K562 (cell line): ENCODE measurements at regions not wholly inside any gene's neighbourhood (a gene's known extent, or its start where the extent isn't known, plus 50 kb on each side); places are given as distances from the start of the nearest gene placed in this dataset.

Experiments
- ATAC-seq: fragments of 200-7000 bp; cut with Tn5 transposase; 3 replicates; pipeline ENCODE4 v1.9.1; 2020; ENCODE audit warnings: moderate library complexity
- BruUV-seq: library from RNA; stranded (reverse); fragments of 400-500 nt; replicated peaks from 2 replicates; lab custom pipeline; 2021; lab: Mats Ljungman, UMichigan
- CTCF ChIA-PET: fragments of 300-600 bp; formaldehyde crosslinking; extraction: SDS; loops from one replicate; lab custom pipeline; 2021; ENCODE audit warnings: low intra/inter-chr PET ratio; lab: Yijun Ruan, JAX
- POLR2A ChIA-PET: fragments of 300-600, 350-650 bp; sonication (Branson Sonifier 250); formaldehyde crosslinking; extraction: SDS; loops from one replicate; lab custom pipeline; 2021; ENCODE audit warnings: antibody characterized with exemption, inconsistent platforms; lab: Yijun Ruan, JAX
- DNase-seq, 4 experiments: peaks; one replicate each; pipeline versions ENCODE4 v3.0.0 to v3.0.0-alpha.2; 2011 to 2018; ENCODE audit warnings: low spot score in 3 of 4, mixed read lengths in 3 of 4; ENCODE audit errors: extremely low read depth in 1 of 4
- FAIRE-seq: peaks from 2 replicates; lab custom pipeline; 2011; peaks lifted over from hg19 to GRCh38; lab: Jason Lieb, UNC
- H2AFZ ChIP-seq: 2 replicates; pipeline ENCODE4 v1.6.0; 2011; ENCODE audit warnings: low read depth, low read length, control low read depth, inconsistent platforms
- H3K27ac ChIP-seq: fragments of 200-600 bp; 3 replicates; pipeline ENCODE4 v1.8.0; 2011; ENCODE audit warnings: low read depth, mild to moderate bottlenecking, control low read depth, inconsistent platforms, low read length, moderate library complexity, mixed read lengths; ENCODE audit errors: extremely low read depth
- H3K27me3 ChIP-seq, 2 experiments: fragments of 300-600 bp in 1 of 2; 2 replicates in 1 of 2; 3 replicates in 1 of 2; pipeline versions ENCODE4 v1.6.0 to v1.8.0; 2011; ENCODE audit warnings: inconsistent platforms in 2 of 2, low read length in 2 of 2, mild to moderate bottlenecking in 1 of 2, mixed read lengths in 1 of 2, moderate library complexity in 1 of 2; ENCODE audit not compliant: control insufficient read depth in 2 of 2, insufficient read depth in 2 of 2
- H3K36me3 ChIP-seq: fragments of 300-600 bp; 3 replicates; pipeline ENCODE4 v1.8.0; 2011; ENCODE audit warnings: mild to moderate bottlenecking, low read length, inconsistent platforms; ENCODE audit not compliant: control insufficient read depth, insufficient read depth
- H3K4me1 ChIP-seq, 2 experiments: fragments of 200-600 bp in 1 of 2; replicated peaks in 1 of 2; 2 replicates in 1 of 2; 3 replicates in 1 of 2; pipeline versions ENCODE4 v1.5.1 to v1.8.0; 2011; ENCODE audit warnings: inconsistent platforms in 2 of 2, low read length in 2 of 2, mild to moderate bottlenecking in 1 of 2, mixed read lengths in 1 of 2, moderate library complexity in 1 of 2; ENCODE audit not compliant: control insufficient read depth in 2 of 2, insufficient read depth in 2 of 2
- H3K4me2 ChIP-seq: 2 replicates; pipeline ENCODE4 v1.6.1; 2011; ENCODE audit warnings: low read length, control low read depth, inconsistent platforms, mixed read lengths; ENCODE audit not compliant: insufficient read depth
- H3K4me3 ChIP-seq: fragments of 200-600 bp; sonication (generic), shearing (Covaris generic); 2 replicates; pipeline ENCODE4 v1.5.1; 2016; ENCODE audit warnings: control low read depth, inconsistent platforms
- H3K79me2 ChIP-seq: fragments of 200-600 bp; 3 replicates; pipeline ENCODE4 v1.8.0; 2011; ENCODE audit warnings: low read length, inconsistent platforms; ENCODE audit not compliant: control insufficient read depth, insufficient read depth
- H3K9ac ChIP-seq, 2 experiments: 2 replicates each; pipeline versions ENCODE4 v1.6.0 to v1.6.1; 2011; ENCODE audit warnings: low read depth in 2 of 2, low read length in 2 of 2, control low read depth in 1 of 2, inconsistent platforms in 1 of 2, mild to moderate bottlenecking in 1 of 2, mixed read lengths in 1 of 2; ENCODE audit not compliant: insufficient read depth in 1 of 2
- H3K9me1 ChIP-seq: one replicate; pipeline ENCODE4 v1.6.0; 2011; ENCODE audit warnings: inconsistent platforms, mild to moderate bottlenecking, low read length, moderate library complexity; ENCODE audit not compliant: control insufficient read depth, insufficient read depth
- H3K9me3 ChIP-seq: replicated peaks from 2 replicates; pipeline ENCODE4 v1.5.1; 2011; ENCODE audit warnings: low read depth, low read length, inconsistent platforms; ENCODE audit not compliant: control insufficient read depth, insufficient read depth
- H4K20me1 ChIP-seq: replicated peaks from 2 replicates; pipeline ENCODE4 v1.6.1; 2011; ENCODE audit warnings: low read length, inconsistent platforms, mixed read lengths; ENCODE audit not compliant: control insufficient read depth, insufficient read depth
- CHAMP1 ChIP-seq: fragments of 450-650 bp; IDR thresholded peaks from 2 replicates; pipeline ENCODE4 v1.6.1; 2016; ENCODE audit warnings: mild to moderate bottlenecking
- FOXA3 ChIP-seq, 2 experiments: fragments of 450-650 bp in 1 of 2; sonication (generic) in 1 of 2; formaldehyde crosslinking; IDR thresholded peaks in 1 of 2; conservative IDR thresholded peaks in 1 of 2; 2 replicates each; pipeline versions ENCODE4 v1.4.0 to v1.8.0; 2020 to 2022; ENCODE audit warnings: mild to moderate bottlenecking in 2 of 2, missing genetic modification reagents in 1 of 2
- NR1H2 ChIP-seq: sonication (generic); formaldehyde crosslinking; IDR thresholded peaks from 2 replicates; pipeline ENCODE4 v1.4.0; 2020; ENCODE audit warnings: mild to moderate bottlenecking, missing genetic modification reagents
- POLR2AphosphoS5 ChIP-seq: IDR thresholded peaks from 2 replicates; pipeline ENCODE4 v1.6.1; 2011; ENCODE audit warnings: mild to moderate bottlenecking, low read depth, low read length, moderate library complexity; ENCODE audit not compliant: control insufficient read depth, insufficient read depth
- SNRNP70 ChIP-seq: fragments of 200-400 bp; formaldehyde crosslinking; optimal IDR thresholded peaks from 2 replicates; pipeline ENCODE3; 2017; ENCODE audit warnings: low read depth, low read length
- WGBS: fragments of 100-300 bp; shearing (Covaris generic); methylation state at CpG from one replicate; pipeline ENCODE4 v1.1.6; 2016; ENCODE audit warnings: low coverage, mixed read lengths; ENCODE audit not compliant: insufficient coverage; ENCODE audit errors: missing lambda C conversion rate; 5-methylcytosine and 5-hydroxymethylcytosine counted together
- in situ Hi-C: fragments of 300-500 bp; cut with MboI; formaldehyde crosslinking; loops from 4 replicates; pipeline ENCODE4 v1.15.0; 2018; ENCODE audit warnings: inconsistent platforms, mixed read lengths
- intact Hi-C: fragments of 100-400 bp; cut with micrococcal nuclease; formaldehyde crosslinking; loops from 2 replicates; pipeline ENCODE4 v1.14.2; 2022

DNA sequence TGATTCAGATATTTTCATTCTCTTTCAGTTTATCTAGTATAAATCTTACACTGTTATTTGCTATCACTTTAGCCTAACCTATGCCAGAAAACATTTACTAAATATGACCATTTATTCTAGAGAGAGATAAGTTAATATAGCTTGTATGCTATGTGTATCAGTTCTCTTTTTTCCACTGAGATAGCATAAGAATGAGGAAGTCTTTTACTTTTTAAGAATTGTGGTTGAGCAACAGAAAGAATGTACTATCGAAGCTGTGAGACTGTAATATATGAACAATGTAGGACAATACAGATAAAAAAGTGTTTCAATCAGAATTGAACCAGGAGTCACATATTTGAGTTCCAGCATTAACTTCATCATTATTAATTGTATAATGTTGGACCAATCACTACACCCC lies 479.9 kb upstream of the PLXNA2 start:
- H3K4me2 ChIP-seq: no peak overlapping the region
- H2AFZ ChIP-seq: no peak overlapping the region
- H3K27ac ChIP-seq: no peak overlapping the region
- 0% methylated on average over 1 of the region's 1 CpG for WGBS
- no peaks in the 10 kb centered on the region for H4K20me1 ChIP-seq
- no peaks in the 10 kb centered on the region for H3K4me1 ChIP-seq
- no peak overlapping the region for H3K9ac ChIP-seq
- TF ChIP-seq SNRNP70 (no peak), POLR2AphosphoS5 (no peak), NR1H2 (no peak), FOXA3 (CRISPR knock-in tag; conservative IDR thresholded peaks at IDR 0.05 in 1 of 2, IDR thresholded peaks at IDR 0.05 in 1 of 2) (no peak), CHAMP1 (no peak)
- intact Hi-C loops: no loop called here
- H3K4me3 ChIP-seq: no peak overlapping the region
- no peaks in the 10 kb centered on the region for H3K9me1 ChIP-seq
- POLR2A ChIA-PET: no interaction called here
- DNase-seq (no peak), ATAC-seq (no peak), FAIRE-seq (no peak)
- BruUV-seq: no TSS peak
- H3K9me3 ChIP-seq: no peaks in the 10 kb centered on the region
- in situ Hi-C loops: no loop called here
- no peaks in the 10 kb centered on the region for H3K79me2 ChIP-seq
- CTCF ChIA-PET: no interaction called here
- H3K27me3 ChIP-seq: no peaks in the 10 kb centered on the region
- H3K36me3 ChIP-seq: no peaks in the 10 kb centered on the region
